Tibial nerve (tissue), 4 donors: ENCODE measurements at regions not wholly inside any gene's neighbourhood (a gene's known extent, or its start where the extent isn't known, plus 50 kb on each side); places are given as distances from the start of the nearest gene placed in this dataset.

Experiments used
- DNase-seq, 2 donors: peaks; one replicate each; pipeline ENCODE4 v3.0.0-alpha.2; 2019; ENCODE audit warnings: low spot score in 2 of 2
- H3K27ac ChIP-seq, 4 donors: fragments of 200-600 bp; sonication (generic) in 3 of 4; one replicate each; pipeline ENCODE4 v1.5.1; 2017 to 2019; ENCODE audit warnings: mild to moderate bottlenecking in 1 of 4
- H3K27me3 ChIP-seq, 2 donors: fragments of 200-600 bp; sonication (generic) in 1 of 2; one replicate each; pipeline versions ENCODE4 v1.5.1 to v1.6.0; 2017 to 2019
- H3K36me3 ChIP-seq, 3 donors: fragments of 200-600 bp; sonication (generic); one replicate each; pipeline ENCODE4 v1.5.1; 2018 to 2019
- H3K4me1 ChIP-seq, 4 donors: fragments of 200-600 bp; sonication (generic) in 3 of 4; one replicate each; pipeline ENCODE4 v1.5.1; 2017 to 2019
- H3K4me3 ChIP-seq, 4 donors: fragments of 200-600 bp; sonication (generic) in 3 of 4; one replicate each; pipeline ENCODE4 v1.5.1; 2017 to 2019; ENCODE audit warnings: mild to moderate bottlenecking in 1 of 4, moderate library complexity in 1 of 4
- H3K9me3 ChIP-seq, 4 donors: fragments of 200-600 bp; sonication (generic) in 3 of 4; one replicate each; pipeline ENCODE4 v1.5.1; 2017 to 2019
- CTCF ChIP-seq, 5 experiments: fragments of 200-600 bp in 3 of 5; fragments of 450-650 bp in 2 of 5; sonication (generic) in 3 of 5; IDR thresholded peaks; one replicate each; pipeline ENCODE4 v1.5.1; 2016 to 2019; ENCODE audit warnings: antibody characterized with exemption in 5 of 5, mild to moderate bottlenecking in 3 of 5, moderate library complexity in 2 of 5
- EP300 ChIP-seq, 2 donors: sonication (generic); formaldehyde crosslinking; IDR thresholded peaks; one replicate each; pipeline ENCODE4 v1.6.1; 2017; ENCODE audit warnings: antibody characterized with exemption in 2 of 2, mild to moderate bottlenecking in 1 of 2
- POLR2A ChIP-seq, 2 donors: fragments of 450-650 bp; IDR thresholded peaks; one replicate each; pipeline ENCODE4 v1.6.1; 2017; ENCODE audit warnings: antibody characterized with exemption in 2 of 2, mild to moderate bottlenecking in 2 of 2, moderate library complexity in 2 of 2
- WGBS, 2 donors: methylation state at CpG; one replicate each; pipeline ENCODE4 v1.1.5; 2018; 5-methylcytosine and 5-hydroxymethylcytosine counted together

GRCh38 chr14:78092040-78092439 is 78.1 kb upstream of the NRXN3 start:
- H3K27ac ChIP-seq, result no peak overlapping the region
- no peak for DNase-seq
- H3K36me3 ChIP-seq, result no peaks in the 10 kb centered on the region
- no peaks in the 10 kb centered on the region for H3K4me1 ChIP-seq
- H3K9me3 ChIP-seq, result no peaks in the 10 kb centered on the region
- no peak overlapping the region for H3K4me3 ChIP-seq
- H3K27me3 ChIP-seq, result no peaks in the 10 kb centered on the region
- 40 to 41% methylated on average over 6 to 7 of the region's 7 CpGs for WGBS, 2 donors
- TF ChIP-seq EP300 (IDR thresholded peaks at IDR 0.05), result no peak
- TF ChIP-seq POLR2A (IDR thresholded peaks at IDR 0.05), result no peak
- TF ChIP-seq CTCF (IDR thresholded peaks at IDR 0.05), result no peak

- no peak overlapping the region for H3K27ac ChIP-seq
- no peak for DNase-seq
- TF ChIP-seq EP300 (IDR thresholded peaks at IDR 0.05) (no peak), CTCF (IDR thresholded peaks at IDR 0.05) (no peak), POLR2A (IDR thresholded peaks at IDR 0.05) (no peak)
- H3K4me3 ChIP-seq, result no peak overlapping the region
- 67 to 72% methylated on average over 3 of the region's 3 CpGs for WGBS, 2 donors
- H3K36me3 ChIP-seq, result no peaks in the 10 kb centered on the region
- no peaks in the 10 kb centered on the region for H3K4me1 ChIP-seq
- H3K9me3 ChIP-seq, result peaks cover 0 to 5% (median 0%) of the 10 kb centered on the region in 4 donors
- no peaks in the 10 kb centered on the region for H3K27me3 ChIP-seq
Observed at GRCh38 chr14:78103271-78103670, 66.9 kb upstream of the NRXN3 start.

- no peaks in the 10 kb centered on the region for H3K4me1 ChIP-seq
- no peak for TF ChIP-seq CTCF (IDR thresholded peaks at IDR 0.05)
- no peak for TF ChIP-seq POLR2A (IDR thresholded peaks at IDR 0.05)
- no peak for TF ChIP-seq EP300 (IDR thresholded peaks at IDR 0.05)
- no peak for DNase-seq
- no peaks in the 10 kb centered on the region for H3K36me3 ChIP-seq
- H3K4me3 ChIP-seq, result no peak overlapping the region
- no peak overlapping the region for H3K27ac ChIP-seq
- WGBS, 2 donors, result 79% methylated on average over 7 of the region's 7 CpGs
- H3K27me3 ChIP-seq, result no peaks in the 10 kb centered on the region
- peaks cover 0 to 7% (median 0%) of the 10 kb centered on the region in 4 donors for H3K9me3 ChIP-seq
Observed at GRCh38 chr14:78104160-78104559, 66.0 kb upstream of the NRXN3 start.

- Histone ChIP-seq H3K4me3 (no peak overlapping the region), H3K4me1 (no peaks in the 10 kb centered on the region), H3K27me3 (no peaks in the 10 kb centered on the region), H3K36me3 (no peaks in the 10 kb centered on the region), H3K9me3 (peaks cover 0 to 7% (median 0%) of the 10 kb centered on the region in 4 donors), H3K27ac (no peak overlapping the region)
- no peak for TF ChIP-seq CTCF (IDR thresholded peaks at IDR 0.05)
- TF ChIP-seq POLR2A (IDR thresholded peaks at IDR 0.05), result no peak
- TF ChIP-seq EP300 (IDR thresholded peaks at IDR 0.05), result no peak
- no peak for DNase-seq
- WGBS, 2 donors, result 89 to 93% methylated on average over 1 of the region's 1 CpG
Observed at GRCh38 chr14:78104655-78105054, 65.5 kb upstream of the NRXN3 start.

- Histone ChIP-seq H3K27ac (no peak overlapping the region), H3K9me3 (peaks cover 0 to 7% (median 0%) of the 10 kb centered on the region in 4 donors), H3K4me3 (no peak overlapping the region), H3K4me1 (no peaks in the 10 kb centered on the region), H3K36me3 (no peaks in the 10 kb centered on the region), H3K27me3 (no peaks in the 10 kb centered on the region)
- 75 to 82% methylated on average over 2 of the region's 2 CpGs for WGBS, 2 donors
- TF ChIP-seq POLR2A (IDR thresholded peaks at IDR 0.05) (no peak), CTCF (IDR thresholded peaks at IDR 0.05) (no peak), EP300 (IDR thresholded peaks at IDR 0.05) (no peak)
- DNase-seq, result no peak
Observed at GRCh38 chr14:78106381-78106780, 63.8 kb upstream of the NRXN3 start.
